ENCODE measurements at regions not wholly inside any gene's neighbourhood (a gene's known extent, or its start where the extent isn't known, plus 50 kb on each side); places are given as distances from the start of the nearest gene placed in this dataset.

DNA sequence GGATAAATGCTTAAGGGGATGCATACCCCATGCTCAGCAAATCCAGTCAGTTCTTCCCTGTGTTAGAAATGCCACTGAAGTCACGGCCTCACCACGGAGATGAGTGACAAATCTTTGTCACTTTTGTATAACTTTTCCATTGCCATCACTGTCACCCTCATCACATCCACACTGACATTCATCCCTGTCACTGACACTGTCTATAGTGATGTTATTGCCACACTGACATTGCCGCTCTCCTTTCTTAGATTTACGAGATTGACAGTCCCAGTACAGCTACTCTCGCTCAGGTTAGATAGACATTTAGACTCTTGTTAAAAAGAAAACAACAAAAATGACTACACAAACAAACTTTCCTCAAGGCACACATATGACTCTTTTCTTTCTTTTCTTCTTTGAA, 910.7 kb upstream of the CNTN5 start:
- TF ChIP-seq POLR2A (IDR thresholded peaks at IDR 0.05) (no peak), EP300 (IDR thresholded peaks at IDR 0.05) (no peak)
